Body of pancreas (tissue), 4 donors: ENCODE measurements at regions not wholly inside any gene's neighbourhood (a gene's known extent, or its start where the extent isn't known, plus 50 kb on each side); places are given as distances from the start of the nearest gene placed in this dataset.
A peak's percentile ranks its signal among the peaks of the same experiment; 100 is the strongest.

Experiments
- ATAC-seq: fragments of 150-250 bp; one replicate; pipeline ENCODE4 v1.9.1; 2016
- DNase-seq, 4 donors: peaks; one replicate each; pipeline ENCODE4 v3.0.0-alpha.2; 2019
- H3K27ac ChIP-seq, 4 donors: fragments of 200-600 bp; sonication (generic); 1 replicate in 3 of 4; 2 replicates in 1 of 4; pipeline versions ENCODE4 v1.5.1 to v1.6.1; 2016 to 2019; ENCODE audit warnings: mild to moderate bottlenecking in 1 of 4, mixed read lengths in 1 of 4, moderate library complexity in 1 of 4
- H3K27me3 ChIP-seq, 2 donors: fragments of 200-600 bp; sonication (generic); one replicate each; pipeline ENCODE4 v1.6.0; 2016; ENCODE audit warnings: mild to moderate bottlenecking in 1 of 2
- H3K36me3 ChIP-seq, 2 donors: fragments of 200-600 bp; sonication (generic); replicated peaks in 1 of 2; 2 replicates each; pipeline ENCODE4 v1.5.1; 2016; ENCODE audit warnings: low read depth in 2 of 2; ENCODE audit not compliant: insufficient read depth in 1 of 2
- H3K4me1 ChIP-seq: fragments of 200-600 bp; sonication (generic); one replicate; pipeline ENCODE4 v1.6.0; 2016
- H3K4me3 ChIP-seq, 2 donors: fragments of 200-600 bp; sonication (generic); 1 replicate in 1 of 2; 2 replicates in 1 of 2; pipeline ENCODE4 v1.5.1; 2016 to 2019
- H3K9me3 ChIP-seq, 3 donors: fragments of 200-600 bp; sonication (generic); 1 replicate in 2 of 3; 2 replicates in 1 of 3; pipeline ENCODE4 v1.5.1; 2016
- POLR2A ChIP-seq, 3 donors: fragments of 450-650 bp; IDR thresholded peaks; one replicate each; pipeline ENCODE4 v1.6.1; 2016; ENCODE audit warnings: antibody characterized with exemption in 3 of 3, mild to moderate bottlenecking in 2 of 3
- WGBS, 2 donors: methylation state at CpG; one replicate each; pipeline ENCODE4 v1.1.5; 2017; 5-methylcytosine and 5-hydroxymethylcytosine counted together
- intact Hi-C: fragments of 100-400 bp; cut with DNase I; formaldehyde crosslinking; loops from one replicate; pipeline ENCODE4 v1.15.1; 2023
- TF ChIP-seq, protein P1 (sequence below), 7 experiments: fragments of 450-650 bp in 4 of 7; fragments of 200-600 bp in 3 of 7; sonication (generic) in 3 of 7; IDR thresholded peaks; one replicate each; pipeline ENCODE4 v1.5.1; 2016 to 2019; ENCODE audit warnings: antibody characterized with exemption in 7 of 7

DNA sequence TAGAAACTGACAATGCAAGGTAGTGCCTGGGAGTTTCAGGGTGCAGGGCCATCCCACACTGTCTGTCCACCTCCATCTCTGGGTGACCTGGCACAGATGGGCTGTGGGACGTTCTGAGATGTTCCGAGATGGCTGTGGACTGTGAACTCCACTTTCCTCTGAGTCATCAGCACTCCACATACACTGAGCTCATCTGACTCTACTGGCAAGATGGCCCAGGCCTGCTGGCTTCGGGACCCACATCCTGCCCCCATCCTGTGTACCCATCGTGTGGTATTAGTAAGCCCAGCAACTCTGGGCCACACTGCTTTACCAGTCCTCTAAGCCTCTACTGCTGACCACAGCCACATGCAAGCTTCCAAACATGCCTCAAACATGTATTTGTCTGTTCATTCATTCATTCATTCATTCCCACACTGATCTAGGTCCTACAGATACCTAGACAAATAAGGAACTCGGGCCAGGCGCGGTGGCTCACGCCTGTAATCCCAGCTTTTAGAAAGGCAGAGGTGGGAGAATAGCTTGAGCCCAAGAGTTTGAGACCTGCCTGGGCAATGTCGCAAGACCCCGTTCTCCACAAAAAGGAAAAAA is 124.8 kb upstream of the CXCR4 start:
- Histone ChIP-seq H3K27ac (no peak overlapping the region), H3K36me3 (no peaks in the 10 kb centered on the region), H3K4me1 (peaks cover 7% of the 10 kb centered on the region), H3K4me3 (no peak overlapping the region), H3K9me3 (no peaks in the 10 kb centered on the region), H3K27me3 (no peaks in the 10 kb centered on the region)
- DNase-seq (peak in 2 of 4 donors; percentile 13 to 30), ATAC-seq (peak; percentile 33)
- WGBS, 2 donors: 73 to 94% methylated on average over 8 to 10 of the region's 10 CpGs
- TF ChIP-seq, protein P1, sequence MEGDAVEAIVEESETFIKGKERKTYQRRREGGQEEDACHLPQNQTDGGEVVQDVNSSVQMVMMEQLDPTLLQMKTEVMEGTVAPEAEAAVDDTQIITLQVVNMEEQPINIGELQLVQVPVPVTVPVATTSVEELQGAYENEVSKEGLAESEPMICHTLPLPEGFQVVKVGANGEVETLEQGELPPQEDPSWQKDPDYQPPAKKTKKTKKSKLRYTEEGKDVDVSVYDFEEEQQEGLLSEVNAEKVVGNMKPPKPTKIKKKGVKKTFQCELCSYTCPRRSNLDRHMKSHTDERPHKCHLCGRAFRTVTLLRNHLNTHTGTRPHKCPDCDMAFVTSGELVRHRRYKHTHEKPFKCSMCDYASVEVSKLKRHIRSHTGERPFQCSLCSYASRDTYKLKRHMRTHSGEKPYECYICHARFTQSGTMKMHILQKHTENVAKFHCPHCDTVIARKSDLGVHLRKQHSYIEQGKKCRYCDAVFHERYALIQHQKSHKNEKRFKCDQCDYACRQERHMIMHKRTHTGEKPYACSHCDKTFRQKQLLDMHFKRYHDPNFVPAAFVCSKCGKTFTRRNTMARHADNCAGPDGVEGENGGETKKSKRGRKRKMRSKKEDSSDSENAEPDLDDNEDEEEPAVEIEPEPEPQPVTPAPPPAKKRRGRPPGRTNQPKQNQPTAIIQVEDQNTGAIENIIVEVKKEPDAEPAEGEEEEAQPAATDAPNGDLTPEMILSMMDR (IDR thresholded peaks at IDR 0.05): no peak
- TF ChIP-seq POLR2A (IDR thresholded peaks at IDR 0.05): no peak
- intact Hi-C loops: no loop called here

DNA sequence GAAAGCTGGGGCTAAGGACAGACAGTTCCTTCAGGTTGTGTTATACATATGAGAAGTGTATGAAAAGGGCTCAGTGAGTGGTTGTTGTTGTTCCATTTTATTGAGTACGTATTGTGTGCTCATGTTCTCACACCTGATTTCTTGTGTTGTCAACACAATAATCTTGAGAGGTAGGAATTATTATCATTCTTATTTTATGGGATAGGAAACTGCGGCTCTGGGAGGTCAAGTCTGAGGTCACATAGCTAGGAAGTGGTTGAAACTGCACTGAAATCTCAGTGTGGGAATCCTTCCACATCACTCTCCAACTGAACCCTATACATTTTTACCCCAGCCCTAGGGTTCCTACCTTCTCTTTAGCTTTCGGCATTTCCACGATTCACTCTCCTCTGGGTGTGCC is 124.2 kb upstream of the CXCR4 start:
- Histone ChIP-seq H3K27ac (no peak overlapping the region), H3K36me3 (no peaks in the 10 kb centered on the region), H3K9me3 (no peaks in the 10 kb centered on the region), H3K27me3 (no peaks in the 10 kb centered on the region), H3K4me1 (peaks cover 7% of the 10 kb centered on the region), H3K4me3 (no peak overlapping the region)
- 74 to 77% methylated on average over 4 of the region's 4 CpGs for WGBS, 2 donors
- DNase-seq: no peak
- intact Hi-C loops: no loop called here
- ATAC-seq: no peak
- TF ChIP-seq, protein P1 (IDR thresholded peaks at IDR 0.05): no peak

DNA sequence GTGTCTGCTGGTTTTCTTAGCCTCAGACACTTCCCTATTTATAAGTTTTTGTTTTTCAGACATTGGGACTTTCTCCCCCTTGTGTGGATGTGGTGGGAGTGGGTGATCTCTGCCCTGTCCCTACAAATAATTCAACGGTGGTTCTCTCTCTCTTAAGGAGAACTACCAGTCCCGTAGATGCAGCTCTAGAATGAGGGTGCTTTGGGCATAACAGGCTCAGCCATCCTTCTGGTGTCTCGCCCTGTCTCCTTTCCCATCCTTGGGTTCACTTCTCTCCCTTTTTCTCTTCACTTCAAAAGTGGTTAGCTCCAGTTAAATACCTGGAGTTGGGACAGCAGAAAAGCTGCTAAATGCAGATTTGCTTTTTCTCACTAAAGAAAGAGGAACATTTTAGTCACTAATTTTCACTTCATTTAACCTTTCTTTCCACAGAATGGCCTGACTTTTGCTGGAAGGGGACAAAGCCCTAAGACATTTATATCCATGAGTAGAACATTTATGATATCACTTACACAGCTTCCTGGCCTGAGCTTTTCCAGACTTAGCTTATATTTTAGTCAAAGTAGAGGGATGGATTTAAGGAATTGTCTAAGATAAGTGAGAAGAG is 121.2 kb upstream of the CXCR4 start:
- intact Hi-C loops: no loop called here
- no peak for ATAC-seq

DNA sequence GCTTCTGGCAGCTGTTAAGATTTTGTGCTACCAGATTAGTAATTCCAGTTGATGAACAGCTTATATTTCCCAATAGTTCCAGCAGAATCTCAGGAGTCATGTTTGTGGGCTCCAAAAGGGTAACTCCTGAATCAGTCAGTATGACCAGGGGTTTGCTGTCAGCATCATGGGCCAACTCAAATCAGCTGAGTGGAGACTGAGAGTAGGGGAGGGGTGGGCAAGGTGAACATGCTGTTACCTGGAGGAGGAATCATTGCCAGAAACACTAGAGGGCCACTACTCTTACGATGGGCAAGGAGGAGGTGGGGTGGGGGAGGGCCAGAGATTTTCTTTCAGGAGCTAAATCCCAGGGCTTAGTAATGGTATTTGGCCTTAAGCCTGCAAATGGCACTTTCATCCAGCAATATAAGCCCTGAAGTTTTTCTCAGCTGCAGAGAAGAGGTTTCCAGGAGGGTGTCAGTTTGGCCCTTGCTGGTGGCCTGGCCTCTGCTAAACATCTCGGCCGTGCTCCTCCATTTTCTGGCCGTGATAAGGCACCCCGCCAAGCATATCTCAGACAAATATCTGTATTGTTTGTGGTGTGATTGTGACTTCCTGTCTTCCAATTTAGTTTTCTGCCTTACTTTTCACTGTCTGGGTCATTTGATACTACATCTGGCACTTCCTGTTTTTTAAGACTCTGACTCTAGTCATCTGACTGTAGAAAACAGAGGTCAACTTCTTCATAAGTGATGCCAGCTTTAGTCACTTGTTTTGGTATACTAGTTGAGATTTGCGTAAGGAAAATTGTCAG is 120.5 kb upstream of the CXCR4 start:
- DNase-seq (peak in 1 of 4 donors; percentile 38), ATAC-seq (no peak)
- WGBS, 2 donors: 52 to 76% methylated on average over 6 of the region's 6 CpGs
- intact Hi-C loops: no loop called here
- Histone ChIP-seq H3K9me3 (no peaks in the 10 kb centered on the region), H3K27ac (peak overlapping the region in 2 of 4 donors; percentile 43 to 75), H3K27me3 (no peaks in the 10 kb centered on the region), H3K36me3 (no peaks in the 10 kb centered on the region), H3K4me1 (no peaks in the 10 kb centered on the region), H3K4me3 (no peak overlapping the region)
- TF ChIP-seq, protein P1 (IDR thresholded peaks at IDR 0.05): no peak
- no peak for TF ChIP-seq POLR2A (IDR thresholded peaks at IDR 0.05)

More for the DNA sequence above, 121.2 kb upstream of the CXCR4 start:
- peak in 1 of 4 donors; percentile 26 for DNase-seq
- no peaks in the 10 kb centered on the region for H3K9me3 ChIP-seq
- H3K36me3 ChIP-seq: no peaks in the 10 kb centered on the region
- 64 to 69% methylated on average over 3 of the region's 3 CpGs for WGBS, 2 donors
- TF ChIP-seq POLR2A (IDR thresholded peaks at IDR 0.05): peak in 1 of 3 donors; percentile 28
- TF ChIP-seq, protein P1 (IDR thresholded peaks at IDR 0.05): no peak
- peak overlapping the region in 2 of 4 donors; percentile 43 to 71 for H3K27ac ChIP-seq
- no peaks in the 10 kb centered on the region for H3K4me1 ChIP-seq
- H3K27me3 ChIP-seq: no peaks in the 10 kb centered on the region
- H3K4me3 ChIP-seq: no peak overlapping the region
